Caki2 (cell line): ENCODE measurements at regions not wholly inside any gene's neighbourhood (a gene's known extent, or its start where the extent isn't known, plus 50 kb on each side); places are given as distances from the start of the nearest gene placed in this dataset.

ENCODE experiments used
- DNase-seq: peaks from one replicate; pipeline ENCODE4 v3.0.0-alpha.2; 2015; ENCODE audit warnings: low read depth
- in situ Hi-C: cut with HindIII; loops from 2 replicates; pipeline ENCODE4 v1.10.0; 2016; ENCODE audit warnings: low sequenced_read_pairs, low pct_unique_long_range_greater_than_20kb, mixed read lengths

DNA sequence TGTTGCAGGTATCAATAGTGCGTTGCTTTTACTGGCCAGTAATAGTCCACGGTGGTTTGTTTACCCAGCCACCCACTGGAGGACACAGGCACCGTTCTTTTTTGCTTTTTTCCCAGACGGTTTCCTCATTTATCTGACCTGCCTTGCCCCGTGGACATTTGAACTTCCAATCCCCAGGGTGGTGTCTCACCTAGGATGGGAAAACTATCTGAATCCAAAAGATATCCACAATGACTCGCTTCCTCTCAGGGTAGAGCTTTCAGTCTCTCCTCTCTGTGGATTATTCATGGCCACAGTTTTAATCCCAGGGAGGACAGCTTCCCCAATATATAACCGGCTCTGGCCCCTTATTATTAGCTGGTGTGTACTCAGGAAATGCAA is 170.8 kb downstream of the FOXO1 start:
- in situ Hi-C loops = no loop called here
- no peak for DNase-seq

DNA sequence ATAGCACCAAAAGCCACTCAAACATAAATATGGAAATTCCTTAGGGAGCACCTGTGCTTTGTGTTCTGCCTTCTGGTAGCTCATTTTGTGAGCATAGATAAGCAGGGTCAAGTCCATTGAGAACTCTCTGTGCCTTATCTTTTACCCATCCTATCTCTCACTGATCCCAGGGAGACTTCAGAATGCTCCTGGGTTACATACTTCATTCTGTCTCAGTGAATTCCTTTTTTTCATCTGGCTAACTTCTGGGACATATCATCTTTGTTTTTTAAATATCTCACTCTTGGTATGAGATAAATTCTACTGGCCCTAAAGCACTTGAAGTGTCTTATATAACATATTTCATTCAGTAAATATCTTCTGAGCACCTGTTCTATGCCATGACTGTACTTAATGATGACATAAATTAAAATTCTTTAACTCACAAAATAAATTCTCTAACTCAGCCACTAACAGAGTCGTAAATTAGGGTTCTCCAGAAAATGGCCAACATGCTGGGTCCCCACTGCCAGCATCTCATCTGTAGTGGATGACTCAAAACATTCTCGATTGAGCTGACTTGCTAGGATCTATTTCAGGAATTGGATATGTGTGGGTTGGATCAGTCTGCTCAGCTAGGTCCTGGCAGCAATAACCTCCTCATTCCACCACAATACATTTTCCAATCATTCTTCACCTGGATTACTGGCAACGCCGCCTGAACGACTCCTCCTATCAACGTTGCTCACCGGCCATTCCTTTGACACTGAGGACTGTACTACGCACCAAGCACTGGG is 170.2 kb downstream of the FOXO1 start:
- in situ Hi-C loops = no loop called here
- no peak for DNase-seq

DNA sequence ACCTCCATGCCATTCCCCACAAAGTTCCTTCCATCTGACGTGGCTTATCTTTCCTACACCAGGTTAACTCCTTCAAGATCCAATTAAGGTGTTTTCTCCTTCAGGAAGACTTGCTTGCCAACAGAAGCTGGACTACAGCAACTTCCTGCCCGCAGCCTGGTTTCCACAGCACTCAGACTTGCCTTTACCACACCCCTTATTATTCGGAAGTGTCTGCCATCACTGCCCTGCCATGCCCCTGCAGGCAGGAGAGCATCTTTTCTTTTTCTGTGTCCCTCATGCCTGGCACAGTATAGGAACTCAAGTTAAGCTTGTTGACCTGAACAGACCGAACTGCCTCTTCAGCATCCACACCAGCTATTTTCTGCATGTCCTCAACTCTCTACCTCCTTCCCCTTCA is 168.0 kb downstream of the FOXO1 start:
- no peak for DNase-seq
- in situ Hi-C loops = no loop called here

DNA sequence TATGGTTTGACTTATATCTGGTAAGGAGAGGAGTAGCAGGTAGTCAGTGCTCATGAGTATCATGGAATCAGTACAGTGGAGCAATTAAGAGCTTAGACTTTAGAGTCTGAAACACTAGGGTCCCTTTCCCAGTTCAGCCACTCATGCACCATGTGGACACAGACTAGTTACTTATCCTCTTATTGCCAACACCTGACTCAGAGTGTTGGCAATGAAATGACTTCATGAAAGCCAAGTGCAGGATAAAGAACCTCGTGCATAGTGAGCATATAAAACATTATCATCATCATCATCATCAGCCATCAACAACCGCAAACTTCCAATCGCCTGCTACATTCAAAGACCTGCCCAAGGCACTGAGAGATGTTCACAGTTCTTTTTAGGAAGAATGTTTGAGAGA is 164.2 kb downstream of the FOXO1 start:
- in situ Hi-C loops = no loop called here
- no peak for DNase-seq

DNA sequence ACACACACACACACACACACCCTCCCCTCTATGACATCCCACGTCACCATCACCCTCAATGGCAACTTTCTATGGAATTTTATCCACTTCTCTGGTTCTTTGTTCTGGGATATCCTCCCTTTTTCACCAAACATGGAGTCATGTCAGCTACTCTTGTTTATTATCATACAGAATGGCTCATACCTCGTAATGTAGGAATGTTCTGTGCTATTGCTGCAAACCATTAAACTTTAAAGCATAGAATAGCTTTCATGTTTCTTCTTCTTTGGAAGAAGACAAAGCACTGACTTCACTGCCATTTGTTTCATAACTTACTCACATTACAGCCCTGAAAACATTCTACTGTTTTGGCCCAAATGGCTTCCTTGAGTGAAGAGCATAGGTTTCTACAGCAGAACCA is 163.4 kb downstream of the FOXO1 start:
- no peak for DNase-seq
- in situ Hi-C loops = no loop called here

DNA sequence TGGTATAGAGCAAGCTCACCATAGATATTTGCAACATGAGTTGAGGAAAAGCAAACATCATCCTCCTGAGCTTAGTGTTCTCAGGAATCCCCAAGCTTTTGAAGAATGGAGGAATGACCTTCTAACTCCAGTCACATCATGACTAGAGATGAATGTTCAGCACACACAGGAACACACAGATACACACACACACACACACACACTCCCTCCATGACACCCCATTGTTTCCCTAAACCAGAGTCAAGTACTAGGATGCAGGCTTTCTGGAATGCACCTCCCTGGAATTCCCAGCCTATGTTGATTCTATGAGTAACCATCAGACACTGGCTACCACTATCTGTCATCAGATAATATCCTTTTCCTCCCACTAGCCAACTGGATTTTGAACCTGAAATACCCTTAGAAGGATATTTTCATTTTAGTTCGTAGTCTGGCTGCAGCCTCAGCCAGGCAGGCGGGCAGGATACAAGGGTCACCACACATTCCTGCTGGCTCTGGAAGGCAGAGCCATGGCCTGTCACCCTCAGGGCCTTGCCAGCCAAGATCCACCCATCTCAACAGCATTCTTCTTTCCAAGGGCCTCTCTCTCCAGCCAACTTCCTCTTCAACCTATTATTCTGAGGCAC is 162.4 kb downstream of the FOXO1 start:
- DNase-seq = peak; percentile 88
- in situ Hi-C loops = no loop called here

DNA sequence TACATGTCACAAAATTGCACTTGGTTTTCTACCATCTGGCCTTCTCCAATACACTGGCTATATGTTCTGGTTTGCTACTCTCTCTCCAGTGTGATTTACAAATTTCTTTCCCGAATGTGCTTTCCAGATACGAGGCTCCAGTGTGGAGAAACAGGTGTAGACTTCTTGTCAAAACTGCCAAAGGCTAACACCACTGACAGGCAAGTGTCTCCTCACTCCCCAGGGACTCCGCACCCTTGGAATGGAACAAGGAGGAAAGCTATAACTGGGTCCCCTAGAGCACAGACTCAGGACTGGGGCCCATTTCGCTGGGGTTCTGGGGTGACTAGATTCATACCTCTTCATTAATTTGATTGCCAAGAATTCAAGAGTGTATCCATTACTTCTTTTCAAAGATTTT is 161.8 kb downstream of the FOXO1 start:
- DNase-seq = no peak
- in situ Hi-C loops = no loop called here

DNA sequence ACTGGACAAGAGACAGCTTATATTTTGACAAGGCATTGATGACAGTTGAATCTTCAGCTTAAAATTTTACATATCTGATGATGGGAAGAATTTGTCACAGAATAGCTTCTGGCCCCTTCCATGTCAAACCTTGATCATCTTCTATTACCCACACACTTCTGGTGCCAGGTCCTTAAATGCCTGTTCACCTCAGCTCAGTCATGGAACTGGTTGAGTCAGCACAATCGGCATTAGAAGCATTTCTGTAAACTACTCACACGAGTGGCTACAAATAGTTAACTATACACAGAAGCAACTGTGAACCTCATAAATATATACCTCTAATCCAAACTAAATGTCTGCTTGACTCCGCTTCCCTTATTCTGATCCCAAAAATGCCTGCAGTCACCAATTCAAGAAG is 161.2 kb downstream of the FOXO1 start:
- in situ Hi-C loops = no loop called here

More for the DNA sequence above, 161.2 kb downstream of the FOXO1 start:
- DNase-seq = no peak
